NCI-H2196 treated with DMSO at 0.1 percent for 48 hours (cell line): ENCODE measurements at regions not wholly inside any gene's neighbourhood (a gene's known extent, or its start where the extent isn't known, plus 50 kb on each side); places are given as distances from the start of the nearest gene placed in this dataset.
A peak's percentile ranks its signal among the peaks of the same experiment; 100 is the strongest.
"Not testable (repeated sequence)": the region's sequence is repeated elsewhere in the genome, so short reads cannot be mapped to it uniquely, and the experiment has no call there.

Experiments
- DNase-seq: peaks from one replicate; lab custom pipeline; 2025; ENCODE audit not compliant: unreplicated experiment; lab: John Stamatoyannopoulos, UW

DNA sequence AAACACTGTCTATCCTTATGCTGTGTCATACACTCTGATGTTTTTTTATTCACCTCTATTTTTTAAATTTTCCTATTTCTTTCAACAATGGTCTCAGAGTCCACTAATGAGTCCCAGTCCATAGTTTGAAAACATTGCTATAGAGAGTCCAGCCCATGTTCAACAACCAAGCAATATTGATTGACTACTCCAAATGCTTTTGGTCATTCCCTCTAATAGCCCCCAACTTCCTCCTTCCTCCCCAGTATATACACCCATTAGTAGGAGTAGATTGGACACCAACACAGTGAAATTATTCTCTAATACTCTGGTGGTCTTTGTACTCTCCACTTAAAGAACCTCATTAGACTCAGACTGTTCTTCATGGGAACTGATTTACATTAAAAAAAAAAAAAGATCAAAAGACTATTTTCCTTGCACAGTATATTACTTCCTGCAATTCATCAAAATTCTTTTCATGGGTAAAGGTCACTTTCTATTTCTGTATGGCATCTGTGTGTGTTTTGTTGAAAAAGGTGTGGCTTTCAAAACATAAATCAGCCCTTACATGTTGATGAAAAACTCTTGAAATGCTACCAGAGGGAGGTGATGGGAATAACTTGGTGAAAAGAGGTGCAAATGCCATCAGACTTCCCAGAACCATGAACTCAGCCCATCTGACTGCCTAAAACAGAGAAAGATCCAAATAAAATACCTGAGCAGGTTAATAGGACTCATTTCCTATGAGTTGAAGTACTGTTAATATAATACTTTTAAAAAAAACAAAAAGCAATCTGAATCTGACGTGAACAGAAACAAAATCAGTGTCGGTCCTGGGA, 250.3 kb upstream of the KLF3 start:
- no peak for DNase-seq

DNA sequence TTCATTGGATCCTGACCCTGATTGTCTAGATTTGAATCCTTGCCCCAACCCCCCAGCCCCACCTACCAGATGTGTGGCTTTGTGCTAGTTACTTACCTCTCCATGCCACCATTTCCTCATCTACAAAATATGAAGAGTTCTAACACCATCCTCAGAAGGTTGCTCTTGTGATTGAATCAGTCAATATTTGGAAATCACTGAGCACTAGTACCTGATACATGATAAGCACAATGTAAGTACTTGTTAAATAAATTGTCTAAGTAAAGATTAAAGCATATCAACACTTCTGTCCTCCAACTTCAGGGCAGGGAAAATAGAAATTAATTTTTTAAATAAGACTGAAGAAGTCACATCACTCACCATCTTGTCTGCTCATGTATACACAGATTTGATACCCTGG, 249.6 kb upstream of the KLF3 start:
- DNase-seq: no peak

DNA sequence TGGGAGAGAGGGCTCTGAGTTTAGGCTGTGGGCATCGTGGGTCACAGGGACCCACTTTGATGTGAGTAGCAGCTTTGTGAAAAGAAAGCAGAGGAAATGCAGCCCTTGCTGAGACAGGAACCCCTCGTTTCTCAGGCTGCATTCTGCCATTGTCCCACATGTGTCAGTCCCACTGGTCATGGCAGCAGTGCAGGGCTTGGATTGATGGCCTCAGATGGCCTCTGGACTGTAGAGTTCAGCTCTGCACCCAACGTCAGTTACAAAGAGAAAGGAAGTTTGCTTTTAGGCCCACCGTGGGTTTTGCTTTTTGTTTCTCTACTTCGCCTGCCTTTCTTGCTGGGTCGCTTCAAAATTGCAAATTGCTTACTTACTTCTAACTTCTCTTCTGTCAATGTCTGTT, 248.3 kb upstream of the KLF3 start:
- DNase-seq: no peak

DNA sequence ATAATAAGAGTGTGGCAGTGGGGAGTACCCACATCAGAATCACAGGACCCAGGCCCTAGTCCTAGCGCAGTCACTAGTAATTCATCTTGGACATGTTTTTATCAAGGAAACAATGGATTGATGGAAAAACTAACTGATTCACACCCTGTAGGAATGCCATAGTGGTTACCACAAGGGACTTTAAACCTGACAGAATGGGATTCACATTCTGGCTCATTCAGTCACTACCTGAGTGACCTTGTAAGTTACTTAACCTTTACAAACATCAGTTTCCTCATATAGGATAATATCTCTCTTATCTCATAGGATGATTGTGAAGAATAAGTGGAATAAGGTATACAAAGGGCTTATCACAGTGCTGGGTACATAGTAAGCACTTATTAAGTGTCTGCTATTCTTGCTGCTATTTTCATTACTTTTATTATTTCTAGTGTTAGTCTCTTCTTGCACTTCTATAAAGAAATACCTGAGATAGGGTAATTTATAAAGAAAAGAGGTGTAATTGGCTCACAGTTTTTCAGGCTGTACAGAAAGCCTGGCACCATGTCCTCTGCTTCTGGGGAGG, 247.5 kb upstream of the KLF3 start:
- no peak for DNase-seq

DNA sequence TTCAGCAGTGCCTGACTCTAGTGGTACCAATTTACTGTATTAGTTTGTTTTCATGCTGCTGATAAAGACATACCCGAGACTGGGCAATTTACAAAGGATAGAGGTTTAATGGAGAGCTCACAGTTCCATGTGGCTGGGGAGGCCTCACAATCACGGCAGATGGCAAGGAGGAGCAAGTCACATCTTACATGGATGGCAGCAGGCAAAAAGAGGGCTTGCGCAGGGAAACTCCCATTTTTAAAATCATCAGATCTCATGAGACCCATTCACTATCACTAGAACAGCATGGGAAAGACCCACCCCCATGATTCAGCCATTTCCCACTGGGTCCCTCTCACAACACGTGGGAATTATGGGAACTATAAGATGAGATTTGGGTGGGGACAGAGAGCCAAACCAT, 243.7 kb upstream of the KLF3 start:
- not testable (repeated sequence) for DNase-seq

DNA sequence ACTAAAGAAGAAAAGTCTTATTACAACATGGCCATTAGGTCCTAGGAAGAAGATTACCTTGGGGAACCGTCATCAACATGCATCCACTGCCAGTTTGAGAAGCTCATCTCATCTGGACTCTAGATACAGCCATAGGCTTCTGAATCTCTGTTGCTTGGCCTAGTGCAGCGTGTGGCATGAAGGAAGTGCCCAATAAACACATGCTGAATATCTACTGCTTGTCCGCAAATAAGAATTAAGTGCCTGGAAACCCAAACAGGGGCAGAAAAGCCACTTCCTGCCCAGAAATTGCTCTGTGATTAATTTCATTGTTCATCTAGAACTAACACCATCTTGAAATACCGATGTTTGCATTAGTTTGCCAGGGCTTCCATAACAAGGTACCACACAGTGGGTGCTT, 241.1 kb upstream of the KLF3 start:
- no peak for DNase-seq

DNA sequence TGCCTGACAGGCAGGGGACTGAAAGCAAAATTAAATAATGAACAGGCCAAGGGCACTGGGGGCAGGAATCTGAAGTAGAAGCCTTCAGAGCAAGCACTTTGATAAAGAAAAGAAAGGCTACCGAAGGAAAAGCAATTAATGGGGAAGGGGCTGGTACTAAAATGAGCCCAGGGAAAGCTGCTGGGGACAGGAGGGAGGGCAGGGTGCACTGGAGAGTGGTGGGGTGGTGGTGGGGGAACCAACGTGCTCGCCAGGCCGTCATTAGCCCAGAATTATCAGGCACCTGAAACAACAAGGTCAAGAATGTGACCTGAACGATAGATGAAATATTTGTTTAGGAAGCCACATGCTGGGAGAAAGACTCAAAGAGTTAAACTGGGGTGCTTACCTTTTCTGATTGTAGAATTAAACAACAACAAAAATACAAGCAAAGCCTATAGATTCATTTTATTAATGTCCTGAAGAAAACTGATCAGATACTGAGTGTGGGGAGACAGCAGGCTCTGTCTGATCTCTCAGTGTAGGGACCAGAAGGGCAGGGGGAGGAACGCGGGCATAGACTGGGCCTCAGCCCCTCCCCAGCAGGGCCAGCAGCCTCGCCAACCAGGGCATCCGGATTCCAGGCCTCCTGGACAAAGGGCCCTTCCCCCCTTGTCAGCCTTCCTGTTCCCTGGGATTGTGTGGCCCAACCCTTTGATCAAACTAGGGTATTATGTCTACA, 239.7 kb upstream of the KLF3 start:
- no peak for DNase-seq

DNA sequence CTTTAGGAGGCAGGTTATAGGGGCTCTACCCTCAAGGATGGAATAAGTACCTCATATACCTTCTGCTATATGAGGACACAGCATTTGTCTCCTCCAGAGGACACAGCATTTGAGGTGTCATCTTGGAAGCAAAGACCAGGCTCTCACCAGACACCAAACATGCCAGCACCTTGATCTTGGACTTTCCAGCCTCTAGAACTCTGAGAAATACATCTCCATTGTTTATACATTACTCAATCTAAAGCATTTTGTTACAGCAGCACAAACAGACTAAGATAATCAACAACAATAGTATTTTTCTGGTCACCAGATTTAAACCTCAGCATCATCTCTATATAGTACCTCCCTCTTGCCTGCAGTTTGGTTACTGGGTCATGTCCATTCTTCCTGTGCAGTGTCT, 237.5 kb upstream of the KLF3 start:
- no peak for DNase-seq

DNA sequence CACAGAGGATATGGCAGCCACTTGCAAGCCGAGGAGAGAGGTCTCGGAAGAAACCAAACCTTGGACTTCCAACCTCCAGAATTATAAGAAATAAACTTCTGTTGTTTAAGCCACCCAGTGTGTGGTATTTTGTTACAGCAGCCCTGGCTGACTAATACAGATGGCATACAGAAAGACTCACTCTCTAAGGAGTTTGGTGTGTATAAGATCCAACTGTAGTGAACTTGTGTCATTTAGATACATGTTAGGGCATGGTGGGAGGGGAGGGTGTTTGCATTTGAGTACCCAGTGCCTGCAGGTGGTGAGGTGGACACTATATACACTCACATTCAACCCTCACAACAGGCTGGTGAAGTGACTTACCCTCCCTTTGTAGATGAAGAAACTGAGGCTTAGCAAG, 233.2 kb upstream of the KLF3 start:
- DNase-seq: no peak

DNA sequence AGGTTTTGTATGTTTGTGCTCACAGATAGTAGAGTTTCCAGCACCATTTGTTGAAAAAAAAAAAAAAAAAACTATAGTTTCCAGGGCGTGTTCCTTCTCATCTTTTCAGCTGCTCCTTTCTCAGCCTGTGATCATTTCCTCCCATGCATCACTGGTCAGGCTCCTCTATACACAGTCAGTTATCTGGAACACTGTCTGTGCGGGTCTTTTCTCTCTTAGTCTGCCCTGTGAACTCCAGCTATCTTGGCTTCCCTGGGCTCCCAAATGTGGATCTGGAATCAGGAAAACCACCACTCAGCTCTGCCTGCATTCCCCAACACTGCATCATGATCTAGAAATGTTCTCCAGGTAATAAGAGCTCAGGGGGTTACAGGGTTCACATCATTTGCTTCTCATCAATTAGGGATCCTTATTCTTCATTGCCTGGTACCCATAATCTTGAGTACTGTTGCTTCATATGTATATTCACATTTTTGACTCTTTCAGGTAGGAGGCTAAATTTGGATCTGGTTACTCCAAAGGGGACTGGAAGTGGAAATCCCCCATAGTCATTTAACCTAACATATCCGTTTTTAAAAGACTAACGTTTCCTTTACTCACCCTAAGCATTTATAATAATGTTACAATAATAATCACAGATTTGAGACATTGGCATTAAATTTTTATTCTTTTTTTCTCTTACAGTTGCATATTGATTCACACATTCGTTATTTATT, 221.8 kb upstream of the KLF3 start:
- no peak for DNase-seq

DNA sequence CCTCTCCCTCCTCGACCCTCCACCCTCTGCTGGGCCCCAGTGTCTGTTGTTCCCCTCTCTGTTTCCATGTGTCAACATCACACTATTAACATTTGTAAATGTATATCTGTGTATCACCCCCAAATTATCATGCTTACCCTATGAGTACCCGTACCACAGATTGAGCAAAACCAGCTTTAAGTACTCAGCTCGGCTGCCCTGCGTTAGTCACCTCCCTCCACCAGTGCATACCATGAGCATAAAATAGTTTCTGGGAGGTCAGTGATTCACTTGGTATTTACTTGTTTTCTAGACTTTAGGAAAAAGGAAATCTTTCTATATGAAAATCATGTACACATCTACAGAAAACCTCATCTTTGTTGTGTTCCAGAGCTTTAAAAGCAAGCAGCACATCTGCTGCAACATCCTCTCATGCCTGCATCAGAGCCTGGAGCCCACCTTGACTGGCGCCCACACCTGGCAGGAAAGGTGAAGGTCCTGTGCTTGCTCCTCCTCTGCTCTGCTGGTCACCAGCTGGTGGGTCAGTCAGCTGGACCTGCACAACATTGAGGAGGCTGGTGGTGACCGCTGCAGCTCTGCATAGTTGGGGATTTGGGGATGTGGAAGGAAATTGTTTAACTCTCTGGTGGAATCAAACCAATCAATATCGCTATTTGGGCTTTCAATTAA, 214.4 kb upstream of the KLF3 start:
- no peak for DNase-seq

DNA sequence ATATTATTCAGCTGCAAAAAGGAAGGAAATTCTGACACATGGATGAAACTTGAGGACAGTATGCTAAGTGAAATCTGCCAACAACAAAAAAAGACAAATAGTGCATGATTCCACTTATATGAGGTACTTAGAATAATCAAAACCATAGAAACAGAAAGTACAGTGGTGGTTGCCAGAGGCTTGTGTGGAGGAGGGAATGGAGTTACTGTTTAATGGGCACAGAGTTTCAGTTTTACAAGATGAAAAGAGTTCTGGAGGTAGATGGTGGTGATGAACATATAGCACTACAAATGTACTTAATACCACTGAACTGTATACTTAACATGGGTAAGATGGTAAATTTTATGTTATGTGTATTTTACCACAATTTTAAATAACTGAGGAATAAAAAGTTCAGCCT, 212.0 kb upstream of the KLF3 start:
- DNase-seq: no peak

DNA sequence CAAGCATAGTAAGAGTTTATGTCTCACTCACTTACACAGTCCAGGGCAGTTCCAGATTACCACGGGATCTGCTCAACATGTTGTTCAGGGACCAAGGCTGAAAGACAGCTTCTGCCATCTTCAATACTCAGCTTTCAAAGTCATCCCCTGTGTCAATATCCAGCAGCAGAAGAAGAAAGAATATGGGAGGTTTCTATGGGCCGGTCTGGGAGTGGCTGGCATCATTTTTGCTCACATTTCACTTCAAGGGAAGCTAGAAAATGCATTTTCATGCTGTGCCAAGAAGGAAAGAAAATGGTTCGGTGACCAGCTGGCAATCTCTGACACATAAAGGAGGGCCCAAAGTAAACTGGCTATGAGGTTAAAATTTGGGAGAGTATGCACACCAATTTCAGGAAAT, 211.5 kb upstream of the KLF3 start:
- no peak for DNase-seq

DNA sequence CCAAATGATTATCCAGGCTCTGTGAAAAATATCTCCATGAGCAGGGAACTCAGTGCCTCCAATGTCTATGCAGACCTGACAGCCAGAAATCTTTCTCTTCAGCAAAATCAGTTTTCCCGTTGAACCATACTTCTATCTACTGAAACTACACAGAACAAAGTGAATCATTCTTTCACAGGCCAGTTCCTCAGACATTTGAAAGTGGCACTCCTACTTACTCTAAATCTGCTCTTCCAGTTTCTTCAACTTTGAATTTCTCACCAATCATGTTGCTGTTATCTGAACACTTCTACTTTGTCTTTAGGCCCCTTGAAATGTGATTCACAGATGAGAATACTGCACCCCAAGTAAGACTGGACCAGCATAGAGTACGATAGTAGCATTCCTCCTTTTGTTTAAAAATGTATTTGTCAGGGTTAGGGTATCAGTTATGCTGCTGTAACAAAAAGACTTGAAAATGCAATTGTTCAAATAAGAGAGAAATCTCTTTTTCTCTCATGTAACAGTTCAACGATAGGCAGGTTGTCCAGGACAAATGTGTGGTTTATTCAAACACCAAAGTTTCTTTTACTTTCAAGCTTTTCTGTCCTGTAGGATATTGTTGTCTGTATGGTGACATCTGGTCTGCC, 210.6 kb upstream of the KLF3 start:
- DNase-seq: no peak

DNA sequence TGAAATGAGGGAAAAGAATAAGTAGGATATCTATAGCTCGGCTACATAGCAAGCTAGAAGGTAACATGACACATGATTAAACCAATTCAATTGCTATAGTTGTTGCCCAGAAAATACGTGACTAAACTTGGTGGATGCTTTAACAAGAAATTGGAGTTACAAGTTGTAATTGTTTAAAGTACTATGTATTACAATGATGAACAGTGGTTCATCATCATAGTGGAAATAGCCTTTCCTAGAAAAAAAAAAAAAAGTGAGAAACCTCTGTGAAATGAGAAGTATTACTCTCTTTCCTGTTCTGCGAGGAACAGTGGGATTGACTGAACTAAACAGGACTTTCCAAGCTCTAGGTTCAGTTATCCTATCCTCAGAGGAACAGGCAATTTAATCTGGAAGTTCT, 209.7 kb upstream of the KLF3 start:
- DNase-seq: no peak

DNA sequence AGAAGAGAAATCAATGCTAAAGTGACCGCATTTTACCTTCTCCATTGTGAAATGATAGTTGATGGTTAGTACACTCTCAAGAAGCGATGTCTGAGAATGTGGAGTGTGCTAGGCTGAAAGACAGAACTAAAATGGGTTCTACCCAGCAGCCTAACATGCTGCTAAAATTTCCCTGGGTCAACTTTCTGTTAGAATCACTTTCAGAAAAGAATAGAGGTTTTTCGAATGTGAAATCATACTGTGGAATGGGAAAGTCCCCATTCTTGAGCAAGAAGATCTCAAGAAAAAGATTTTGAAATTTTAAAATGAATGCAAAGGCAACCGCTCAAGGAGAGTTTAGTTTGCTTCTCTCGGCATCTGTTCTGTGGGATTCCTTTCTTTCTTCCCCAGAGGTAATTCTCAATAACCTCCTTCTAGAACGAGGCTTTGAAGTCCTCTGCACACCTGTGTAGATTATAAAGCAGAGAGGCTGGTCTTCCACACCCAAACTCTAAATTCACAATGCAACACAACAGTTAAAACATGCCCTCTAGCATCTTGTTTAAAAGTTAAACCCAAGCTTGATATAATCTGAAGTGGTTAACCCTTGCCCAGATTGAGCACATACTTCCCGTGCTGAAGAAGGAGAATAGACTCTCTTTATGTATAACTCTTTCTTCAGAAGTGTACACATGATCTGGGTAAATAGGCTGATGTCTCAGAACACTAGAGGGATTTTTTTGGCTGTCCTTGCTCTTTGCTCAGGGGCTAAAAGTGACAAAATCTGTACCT, 208.7 kb upstream of the KLF3 start:
- no peak for DNase-seq

DNA sequence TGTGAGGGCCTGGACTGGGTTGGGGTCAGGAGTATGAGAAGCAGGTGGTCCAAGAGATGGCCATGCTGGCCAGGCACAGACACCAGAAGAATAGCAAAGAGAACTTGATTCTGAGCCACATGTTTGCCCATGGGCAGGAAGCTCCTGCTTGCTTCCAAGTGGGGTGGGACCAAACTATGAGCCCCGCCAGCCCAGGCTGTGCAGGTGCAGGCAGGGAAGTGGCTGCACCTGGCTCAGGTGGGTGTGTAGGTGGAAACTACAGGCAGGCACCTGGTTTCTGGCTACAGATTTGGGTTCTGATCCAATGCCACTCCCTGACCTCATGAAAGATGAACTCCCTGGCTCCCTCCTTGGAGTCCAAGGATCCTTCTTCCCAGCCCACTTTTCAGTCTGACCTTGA, 207.9 kb upstream of the KLF3 start:
- DNase-seq: peak; percentile 7

DNA sequence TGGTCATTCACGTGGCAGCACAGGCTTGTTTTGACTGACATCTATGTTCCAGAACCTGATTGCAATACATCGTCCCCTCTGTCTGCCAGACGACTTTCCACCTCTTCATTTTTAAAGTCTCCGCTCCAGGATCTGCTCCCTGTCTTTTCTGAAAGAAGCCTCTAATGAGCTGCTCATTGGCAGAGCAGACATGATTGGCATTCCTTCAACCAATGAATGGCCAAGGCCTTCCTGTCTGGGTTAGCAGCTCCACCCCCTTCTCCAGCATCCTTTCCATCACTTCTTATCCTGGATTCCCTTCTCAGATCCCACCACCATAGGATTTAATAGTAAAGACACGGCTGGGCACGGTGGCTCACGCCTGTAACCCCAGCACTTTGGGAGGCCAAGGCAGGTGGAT, 202.7 kb upstream of the KLF3 start:
- DNase-seq: no peak

DNA sequence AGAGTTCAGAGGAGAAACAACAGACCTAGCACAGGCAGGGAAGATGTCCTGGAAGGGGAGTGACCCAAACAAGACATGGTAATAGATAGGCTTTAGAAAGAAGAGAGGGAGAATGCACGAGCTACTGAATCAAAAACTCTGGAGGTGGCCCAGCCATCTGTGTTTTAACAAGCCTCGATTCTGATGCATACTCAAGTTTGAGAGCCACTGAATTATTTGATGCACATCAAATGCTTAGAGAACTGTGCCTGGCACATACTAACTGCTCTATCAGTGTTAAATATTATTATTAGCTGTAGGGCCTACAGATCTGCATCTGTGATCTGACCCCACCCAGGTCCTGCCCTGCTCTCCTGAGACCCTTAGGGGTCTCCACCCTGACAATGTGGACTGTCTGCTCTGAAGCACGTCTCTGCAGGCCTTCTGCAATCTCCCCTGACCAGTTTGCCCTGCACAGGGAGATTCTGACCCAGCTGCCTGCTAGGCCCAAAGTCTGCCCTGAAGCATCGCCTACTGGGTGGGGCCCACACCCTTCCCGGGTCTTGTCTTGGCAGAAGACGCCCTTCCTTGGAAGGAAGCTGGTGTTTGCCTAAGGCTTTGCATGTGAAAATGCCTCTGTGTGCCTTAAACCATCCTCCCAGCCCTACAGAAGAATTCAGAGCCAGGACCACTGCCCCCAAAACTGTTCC, 201.5 kb upstream of the KLF3 start:
- DNase-seq: no peak
